DMS114 treated with DMSO at 0.1 percent for 48 hours (cell line): ENCODE measurements at regions not wholly inside any gene's neighbourhood (a gene's known extent, or its start where the extent isn't known, plus 50 kb on each side); places are given as distances from the start of the nearest gene placed in this dataset.
"Not testable (repeated sequence)": the region's sequence is repeated elsewhere in the genome, so short reads cannot be mapped to it uniquely, and the experiment has no call there.

Experiments used
- DNase-seq: peaks from one replicate; lab custom pipeline; 2025; ENCODE audit not compliant: unreplicated experiment; lab: John Stamatoyannopoulos, UW

- no peak for DNase-seq
Observed at GRCh38 chr2:184174493-184175104, 423.7 kb upstream of the ZNF804A start.

GRCh38 chr2:184178229-184178628 lies 420.1 kb upstream of the ZNF804A start:
- DNase-seq: no peak

GRCh38 chr2:184186436-184186835 lies 411.9 kb upstream of the ZNF804A start:
- no peak for DNase-seq

GRCh38 chr2:184187421-184187971 lies 410.8 kb upstream of the ZNF804A start:
- no peak for DNase-seq

- DNase-seq: no peak
Observed at GRCh38 chr2:184190725-184191124, 407.6 kb upstream of the ZNF804A start.

GRCh38 chr2:184192649-184193048 lies 405.7 kb upstream of the ZNF804A start:
- DNase-seq: no peak

- no peak for DNase-seq
Observed at GRCh38 chr2:184197413-184197812, 400.9 kb upstream of the ZNF804A start.

GRCh38 chr2:184198791-184199190 lies 399.5 kb upstream of the ZNF804A start:
- DNase-seq: not testable (repeated sequence)

- DNase-seq: no peak
Observed at GRCh38 chr2:184199274-184199673, 399.1 kb upstream of the ZNF804A start.

- no peak for DNase-seq
Observed at GRCh38 chr2:184201246-184201645, 397.1 kb upstream of the ZNF804A start.

GRCh38 chr2:184203661-184204060 lies 394.7 kb upstream of the ZNF804A start:
- DNase-seq: no peak

- no peak for DNase-seq
Observed at GRCh38 chr2:184205048-184205596, 393.2 kb upstream of the ZNF804A start.

GRCh38 chr2:184206045-184206444 lies 392.3 kb upstream of the ZNF804A start:
- no peak for DNase-seq

- DNase-seq: no peak
Observed at GRCh38 chr2:184210329-184210728, 388.0 kb upstream of the ZNF804A start.

- no peak for DNase-seq
Observed at GRCh38 chr2:184215745-184216144, 382.6 kb upstream of the ZNF804A start.

- DNase-seq: no peak
Observed at GRCh38 chr2:184256611-184257010, 341.7 kb upstream of the ZNF804A start.

GRCh38 chr2:184261331-184261730 lies 337.0 kb upstream of the ZNF804A start:
- DNase-seq: no peak

- DNase-seq: no peak
Observed at GRCh38 chr2:184261818-184262217, 336.5 kb upstream of the ZNF804A start.

- no peak for DNase-seq
Observed at GRCh38 chr2:184268900-184269477, 329.3 kb upstream of the ZNF804A start.

- no peak for DNase-seq
Observed at GRCh38 chr2:184270660-184271059, 327.7 kb upstream of the ZNF804A start.

GRCh38 chr2:184272056-184272455 lies 326.3 kb upstream of the ZNF804A start:
- DNase-seq: no peak

GRCh38 chr2:184294831-184295230 lies 303.5 kb upstream of the ZNF804A start:
- DNase-seq: no peak
